HCT116 (cell line): ENCODE measurements at regions not wholly inside any gene's neighbourhood (a gene's known extent, or its start where the extent isn't known, plus 50 kb on each side); places are given as distances from the start of the nearest gene placed in this dataset.

ENCODE experiments used
- ATAC-seq: fragments of 200-7000 bp; cut with Tn5 transposase; 2 replicates; pipeline ENCODE4 v1.9.1; 2020; ENCODE audit warnings: mild to moderate bottlenecking, moderate library complexity
- BruUV-seq: library from RNA; stranded (reverse); fragments of 400-500 nt; replicated peaks from 2 replicates; lab custom pipeline; 2021; lab: Mats Ljungman, UMichigan
- CTCF ChIA-PET: fragments of 300-600 bp; sonication (Branson Sonifier 250); formaldehyde crosslinking; loops from one replicate; lab custom pipeline; 2021; ENCODE audit warnings: antibody characterized with exemption; lab: Charles Lee
- POLR2A ChIA-PET: fragments of 300-600, 350-600 bp; sonication (Branson Sonifier 250); formaldehyde crosslinking; loops from one replicate; lab custom pipeline; 2021; ENCODE audit warnings: antibody characterized with exemption; lab: Charles Lee
- RAD21 ChIA-PET, 2 experiments: fragments of 300-600 bp; sonication (Branson Sonifier 250); formaldehyde crosslinking; loops; one replicate each; lab custom pipeline; 2023; ENCODE audit warnings: low total read pairs in 2 of 2; ENCODE audit not compliant: uncharacterized antibody in 2 of 2, unreplicated experiment in 2 of 2, low non-redundant PET in 1 of 2; lab: Charles Lee
- DNase-seq: peaks from one replicate; pipeline ENCODE4 v3.0.0-alpha.2; 2010; ENCODE audit warnings: low read depth, low spot score
- H2AFZ ChIP-seq: fragments of 200-600 bp; shearing (Covaris generic), sonication (generic); 2 replicates; pipeline ENCODE4 v1.6.1; 2017; ENCODE audit warnings: low read depth, mixed run types, mixed read lengths, antibody characterized with exemption, low read length; ENCODE audit not compliant: poor library complexity, severe bottlenecking
- H3K27ac ChIP-seq: 2 replicates; pipeline ENCODE4 v1.5.1; 2012; ENCODE audit warnings: low read depth, low read length
- H3K27me3 ChIP-seq: fragments of 200-600 bp; sonication (generic); 2 replicates; pipeline ENCODE4 v1.6.1; 2016; ENCODE audit warnings: mixed run types, low read length, mixed read lengths; ENCODE audit not compliant: insufficient read depth
- H3K36me3 ChIP-seq, 2 experiments: fragments of 200-500 bp in 1 of 2; fragments of 200-600 bp in 1 of 2; sonication (Bioruptor generic) in 1 of 2; sonication (generic) in 1 of 2; 2 replicates each; pipeline versions ENCODE4 v1.5.1 to v1.6.1; 2014 to 2016; ENCODE audit warnings: low read length in 2 of 2, inconsistent platforms in 1 of 2, mixed read lengths in 1 of 2, mixed run types in 1 of 2; ENCODE audit not compliant: insufficient read depth in 2 of 2, control insufficient read depth in 1 of 2
- H3K4me1 ChIP-seq, 2 experiments: fragments of 200-600 bp in 1 of 2; sonication (generic) in 1 of 2; 2 replicates each; pipeline versions ENCODE4 v1.5.1 to v1.6.1; 2012 to 2017; ENCODE audit warnings: low read length in 2 of 2, inconsistent platforms in 1 of 2, mild to moderate bottlenecking in 1 of 2, mixed read lengths in 1 of 2, mixed run types in 1 of 2, moderate library complexity in 1 of 2; ENCODE audit not compliant: insufficient read depth in 2 of 2, control insufficient read depth in 1 of 2
- H3K4me2 ChIP-seq: fragments of 200-600 bp; sonication (generic); 2 replicates; pipeline ENCODE4 v1.6.1; 2017; ENCODE audit warnings: mixed run types, low read length, mixed read lengths
- H3K4me3 ChIP-seq, 2 experiments: fragments of 200-600 bp in 1 of 2; sonication (generic) in 1 of 2; replicated peaks in 1 of 2; 2 replicates each; pipeline ENCODE4 v1.5.1; 2011 to 2016; ENCODE audit warnings: low read length in 2 of 2, control low read depth in 1 of 2, low read depth in 1 of 2, mild to moderate bottlenecking in 1 of 2, mixed read lengths in 1 of 2, mixed run types in 1 of 2
- H3K79me2 ChIP-seq: fragments of 200-600 bp; sonication (generic); 2 replicates; pipeline ENCODE4 v1.6.1; 2017; ENCODE audit warnings: mild to moderate bottlenecking, mixed run types, low read length, moderate library complexity, mixed read lengths; ENCODE audit not compliant: insufficient read depth
- H3K9ac ChIP-seq: fragments of 200-600 bp; sonication (generic); 2 replicates; pipeline ENCODE4 v1.6.1; 2016; ENCODE audit warnings: low read length, mixed read lengths
- H3K9me2 ChIP-seq: fragments of 200-600 bp; sonication (generic), shearing (Covaris generic); 2 replicates; pipeline ENCODE4 v1.6.1; 2017; ENCODE audit warnings: mixed run types, mild to moderate bottlenecking, moderate library complexity; ENCODE audit not compliant: insufficient read depth
- H3K9me3 ChIP-seq, 2 experiments: fragments of 200-500 bp in 1 of 2; fragments of 200-600 bp in 1 of 2; sonication (Bioruptor generic) in 1 of 2; sonication (generic) in 1 of 2; 2 replicates each; pipeline ENCODE4 v1.6.1; 2014 to 2017; ENCODE audit warnings: low read length in 2 of 2, mixed read lengths in 2 of 2, inconsistent platforms in 1 of 2, low read depth in 1 of 2, mild to moderate bottlenecking in 1 of 2, mixed run types in 1 of 2, moderate library complexity in 1 of 2; ENCODE audit not compliant: control insufficient read depth in 1 of 2, insufficient read depth in 1 of 2
- H4K20me1 ChIP-seq: fragments of 200-600 bp; sonication (generic), shearing (Covaris generic); 2 replicates; pipeline ENCODE4 v1.6.1; 2017; ENCODE audit warnings: mixed run types, mild to moderate bottlenecking, moderate library complexity; ENCODE audit not compliant: insufficient read depth
- CBX3 ChIP-seq: IDR thresholded peaks from 2 replicates; pipeline ENCODE4 v1.6.1; 2012; ENCODE audit warnings: low read depth
- CEBPB ChIP-seq: IDR thresholded peaks from 2 replicates; pipeline ENCODE4 v1.6.1; 2012; ENCODE audit warnings: low read depth
- EGR1 ChIP-seq: IDR thresholded peaks from 2 replicates; pipeline ENCODE4 v1.6.1; 2012; ENCODE audit warnings: low read depth
- ELF1 ChIP-seq: IDR thresholded peaks from 2 replicates; pipeline ENCODE4 v1.6.1; 2012; ENCODE audit warnings: low read depth, borderline replicate concordance
- EZH2phosphoT487 ChIP-seq: fragments of 200-600 bp; IDR thresholded peaks from 2 replicates; pipeline ENCODE4 v1.6.1; 2018; ENCODE audit warnings: antibody characterized with exemption, borderline replicate concordance
- FOSL1 ChIP-seq: IDR thresholded peaks from 2 replicates; pipeline ENCODE4 v1.6.1; 2012; ENCODE audit warnings: low read depth
- JUND ChIP-seq: IDR thresholded peaks from 2 replicates; pipeline ENCODE4 v1.6.1; 2012
- POLR2A ChIP-seq: IDR thresholded peaks from 2 replicates; pipeline ENCODE4 v1.7.0; 2011; ENCODE audit warnings: borderline replicate concordance; ENCODE audit not compliant: insufficient read depth, insufficient read length; ENCODE audit errors: extremely low read depth
- POLR2AphosphoS5 ChIP-seq: IDR thresholded peaks from 2 replicates; pipeline ENCODE4 v1.6.1; 2011; ENCODE audit warnings: mild to moderate bottlenecking, low read depth, low read length, moderate library complexity
- RAD21 ChIP-seq: IDR thresholded peaks from 2 replicates; pipeline ENCODE4 v1.6.1; 2012; ENCODE audit warnings: low read depth, mild to moderate bottlenecking
- SIN3A ChIP-seq: IDR thresholded peaks from 2 replicates; pipeline ENCODE4 v1.6.1; 2012; ENCODE audit warnings: low read depth
- YY1 ChIP-seq: IDR thresholded peaks from 2 replicates; pipeline ENCODE4 v1.6.1; 2011; ENCODE audit warnings: low read length, low read depth, moderate library complexity, mild to moderate bottlenecking; ENCODE audit not compliant: insufficient replicate concordance; ENCODE audit errors: extremely low read depth
- ZNF274 ChIP-seq: fragments of 200-500 bp; sonication (Bioruptor generic); IDR thresholded peaks from 2 replicates; pipeline ENCODE4 v1.6.1; 2014; ENCODE audit warnings: mild to moderate bottlenecking, low read depth, low read length, inconsistent platforms
- intact Hi-C: fragments of 100-400 bp; cut with micrococcal nuclease; formaldehyde crosslinking; loops from 2 replicates; pipeline ENCODE4 v1.10.0; 2022
- TF ChIP-seq, protein P1 (sequence below): IDR thresholded peaks from 2 replicates; pipeline ENCODE4 v1.6.1; 2011; ENCODE audit warnings: mild to moderate bottlenecking, low read length, moderate library complexity; ENCODE audit not compliant: insufficient replicate concordance; ENCODE audit errors: extremely low read depth
- TF ChIP-seq, protein P2 (sequence below): IDR thresholded peaks from 2 replicates; pipeline ENCODE4 v1.6.1; 2012

DNA sequence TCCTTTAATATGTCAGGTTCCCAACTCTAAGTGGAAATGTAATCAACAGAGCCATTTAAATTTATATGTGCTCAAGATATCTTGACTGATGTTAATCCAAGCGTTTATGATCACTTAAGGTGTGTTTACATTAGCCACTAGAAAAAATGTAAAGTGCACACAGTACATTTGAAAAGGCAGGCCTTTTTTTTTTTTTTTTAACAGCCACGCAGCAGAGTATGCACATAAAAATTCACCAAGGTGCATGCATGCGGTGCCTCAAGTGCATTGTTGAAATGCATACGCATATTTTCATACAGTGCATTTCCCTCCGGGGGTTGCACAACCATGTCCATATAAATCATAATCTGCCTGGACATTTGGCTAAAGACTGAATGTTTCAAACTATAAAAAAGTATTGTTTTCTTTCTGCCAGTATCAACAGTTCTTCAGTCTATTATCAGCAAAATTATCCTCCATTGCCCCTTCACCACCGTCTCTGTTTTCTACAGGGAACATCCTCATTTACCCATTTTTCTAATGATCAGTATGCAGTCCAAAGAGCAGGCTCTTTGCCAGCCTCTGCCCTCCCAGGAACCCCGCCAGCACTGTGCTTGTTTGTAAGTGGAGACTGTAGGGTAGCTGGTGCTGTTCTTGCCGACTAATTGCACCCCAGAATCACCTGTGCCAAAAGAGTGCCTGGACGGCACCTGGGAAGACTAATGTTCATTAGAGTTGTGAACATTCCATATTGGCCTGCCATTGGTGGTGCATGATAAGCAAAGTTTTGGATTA, 611.2 kb upstream of the CFAP20DC start:
- BruUV-seq: no TSS peak
- POLR2A ChIA-PET: no interaction called here
- no peak for ATAC-seq
- RAD21 ChIA-PET: no interaction called here
- Histone ChIP-seq H3K9me2 (no peaks in the 10 kb centered on the region), H3K4me3 (no peak overlapping the region), H2AFZ (no peak overlapping the region), H3K36me3 (no peaks in the 10 kb centered on the region), H3K4me1 (no peaks in the 10 kb centered on the region), H3K79me2 (no peaks in the 10 kb centered on the region), H3K4me2 (no peak overlapping the region), H3K27me3 (peaks cover 29% of the 10 kb centered on the region; the same call in 1 of the 2 replicates), H3K9ac (no peak overlapping the region)
- no peak for DNase-seq
- CTCF ChIA-PET: no interaction called here
- TF ChIP-seq, protein P1, sequence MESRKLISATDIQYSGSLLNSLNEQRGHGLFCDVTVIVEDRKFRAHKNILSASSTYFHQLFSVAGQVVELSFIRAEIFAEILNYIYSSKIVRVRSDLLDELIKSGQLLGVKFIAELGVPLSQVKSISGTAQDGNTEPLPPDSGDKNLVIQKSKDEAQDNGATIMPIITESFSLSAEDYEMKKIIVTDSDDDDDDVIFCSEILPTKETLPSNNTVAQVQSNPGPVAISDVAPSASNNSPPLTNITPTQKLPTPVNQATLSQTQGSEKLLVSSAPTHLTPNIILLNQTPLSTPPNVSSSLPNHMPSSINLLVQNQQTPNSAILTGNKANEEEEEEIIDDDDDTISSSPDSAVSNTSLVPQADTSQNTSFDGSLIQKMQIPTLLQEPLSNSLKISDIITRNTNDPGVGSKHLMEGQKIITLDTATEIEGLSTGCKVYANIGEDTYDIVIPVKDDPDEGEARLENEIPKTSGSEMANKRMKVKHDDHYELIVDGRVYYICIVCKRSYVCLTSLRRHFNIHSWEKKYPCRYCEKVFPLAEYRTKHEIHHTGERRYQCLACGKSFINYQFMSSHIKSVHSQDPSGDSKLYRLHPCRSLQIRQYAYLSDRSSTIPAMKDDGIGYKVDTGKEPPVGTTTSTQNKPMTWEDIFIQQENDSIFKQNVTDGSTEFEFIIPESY: no peak
- TF ChIP-seq, protein P2, sequence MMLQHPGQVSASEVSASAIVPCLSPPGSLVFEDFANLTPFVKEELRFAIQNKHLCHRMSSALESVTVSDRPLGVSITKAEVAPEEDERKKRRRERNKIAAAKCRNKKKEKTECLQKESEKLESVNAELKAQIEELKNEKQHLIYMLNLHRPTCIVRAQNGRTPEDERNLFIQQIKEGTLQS: no peak
- TF ChIP-seq YY1 (no peak), CEBPB (no peak), FOSL1 (no peak), ELF1 (no peak), EZH2phosphoT487 (no peak), JUND (no peak), SIN3A (no peak), POLR2AphosphoS5 (no peak), ZNF274 (no peak), CBX3 (no peak), EGR1 (no peak), RAD21 (no peak), POLR2A (no peak)
- TF ChIP-seq, all 23 proteins: peak for 0
- intact Hi-C loops: no loop called here
- Histone ChIP-seq H4K20me1 (no peaks in the 10 kb centered on the region), H3K9me3 (no peaks in the 10 kb centered on the region), H3K27ac (no peak overlapping the region)
